GM04503 (cell line): ENCODE measurements at regions not wholly inside any gene's neighbourhood (a gene's known extent, or its start where the extent isn't known, plus 50 kb on each side); places are given as distances from the start of the nearest gene placed in this dataset.
"Not testable (repeated sequence)": the region's sequence is repeated elsewhere in the genome, so short reads cannot be mapped to it uniquely, and the experiment has no call there.

Experiments used
- DNase-seq: peaks from one replicate; pipeline ENCODE4 v3.0.0-alpha.2; 2012; ENCODE audit warnings: low read depth

- no peak for DNase-seq
Measured at GRCh38 chr10:52368725-52369124, 54.6 kb downstream of the DKK1 start.

GRCh38 chr10:52374207-52374606, 60.1 kb downstream of the DKK1 start:
- DNase-seq: not testable (repeated sequence)

- DNase-seq: no peak
Measured at GRCh38 chr10:52376694-52377354, 62.7 kb downstream of the DKK1 start.

- no peak for DNase-seq
Measured at GRCh38 chr10:52378124-52378523, 64.0 kb downstream of the DKK1 start.

GRCh38 chr10:52379287-52379686, 65.2 kb downstream of the DKK1 start:
- DNase-seq: no peak

GRCh38 chr10:52383088-52383487, 69.0 kb downstream of the DKK1 start:
- no peak for DNase-seq

GRCh38 chr10:52387744-52388143, 73.7 kb downstream of the DKK1 start:
- no peak for DNase-seq

GRCh38 chr10:52390388-52390787, 76.3 kb downstream of the DKK1 start:
- no peak for DNase-seq

GRCh38 chr10:52391927-52392602, 78.0 kb downstream of the DKK1 start:
- DNase-seq: no peak

- no peak for DNase-seq
Measured at GRCh38 chr10:52394246-52394645, 80.2 kb downstream of the DKK1 start.

- no peak for DNase-seq
Measured at GRCh38 chr10:52400562-52400961, 86.5 kb downstream of the DKK1 start.

GRCh38 chr10:52403801-52404200, 89.7 kb downstream of the DKK1 start:
- not testable (repeated sequence) for DNase-seq

GRCh38 chr10:52409195-52409594, 95.1 kb downstream of the DKK1 start:
- no peak for DNase-seq

- DNase-seq: no peak
Measured at GRCh38 chr10:52409928-52410327, 95.8 kb downstream of the DKK1 start.

GRCh38 chr10:52410916-52411315, 96.8 kb downstream of the DKK1 start:
- no peak for DNase-seq

GRCh38 chr10:52419281-52419680, 105.2 kb downstream of the DKK1 start:
- no peak for DNase-seq

- no peak for DNase-seq
Measured at GRCh38 chr10:52420656-52421055, 106.6 kb downstream of the DKK1 start.

GRCh38 chr10:52423369-52423768, 109.3 kb downstream of the DKK1 start:
- DNase-seq: no peak

- DNase-seq: no peak
Measured at GRCh38 chr10:52424341-52424740, 110.3 kb downstream of the DKK1 start.

- no peak for DNase-seq
Measured at GRCh38 chr10:52434734-52435133, 120.7 kb downstream of the DKK1 start.

GRCh38 chr10:52436664-52437063, 122.6 kb downstream of the DKK1 start:
- no peak for DNase-seq

- no peak for DNase-seq
Measured at GRCh38 chr10:52437205-52437646, 123.1 kb downstream of the DKK1 start.

GRCh38 chr10:52438119-52438518, 124.0 kb downstream of the DKK1 start:
- DNase-seq: no peak
